SK-MEL-5 (cell line): ENCODE measurements at regions not wholly inside any gene's neighbourhood (a gene's known extent, or its start where the extent isn't known, plus 50 kb on each side); places are given as distances from the start of the nearest gene placed in this dataset.
"Not testable (repeated sequence)": the region's sequence is repeated elsewhere in the genome, so short reads cannot be mapped to it uniquely, and the experiment has no call there.

ENCODE experiments used
- DNase-seq: peaks from one replicate; pipeline ENCODE4 v3.0.0-alpha.2; 2016; ENCODE audit warnings: low read depth, low spot score
- in situ Hi-C: cut with HindIII; loops from 2 replicates; pipeline ENCODE4 v1.10.0; 2016; ENCODE audit warnings: low sequenced_read_pairs, high pct_unique_total_duplicates, low pct_unique_long_range_greater_than_20kb

- DNase-seq = no peak
- in situ Hi-C loops = no loop called here
Measured at GRCh38 chr10:117492504-117492903, 50.0 kb upstream of the EMX2 start.

GRCh38 chr10:117488004-117488403 lies 54.5 kb upstream of the EMX2 start:
- no peak for DNase-seq
- in situ Hi-C loops = no loop called here

- DNase-seq = no peak
- in situ Hi-C loops = no loop called here
Measured at GRCh38 chr10:117486606-117487005, 55.9 kb upstream of the EMX2 start.

DNA sequence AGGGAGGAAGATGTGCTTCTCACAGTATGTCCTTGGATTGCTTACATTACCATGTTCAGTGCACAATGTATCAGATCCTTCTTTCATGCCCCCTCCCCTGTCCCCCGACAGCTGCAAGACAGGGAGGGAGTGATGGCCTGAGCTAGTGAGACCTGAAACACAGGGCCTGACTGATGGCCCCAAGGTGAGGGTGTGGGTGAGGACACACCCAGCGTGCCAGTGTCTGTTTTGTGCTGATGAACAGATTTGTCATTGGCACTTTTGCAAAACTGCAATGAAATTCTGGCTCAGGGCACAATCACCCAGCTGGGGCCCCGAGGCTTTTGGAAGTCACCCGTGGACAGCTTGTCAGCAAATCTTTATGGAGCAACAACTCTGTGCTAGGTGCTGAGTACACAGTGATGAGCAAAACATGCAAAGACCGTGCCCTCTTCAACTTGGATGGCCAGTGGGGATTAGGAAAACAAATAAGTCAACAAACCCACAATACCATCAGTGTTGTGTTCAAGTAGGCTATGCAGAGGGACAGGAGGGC lies 59.4 kb upstream of the EMX2 start:
- in situ Hi-C loops = no loop called here

DNA sequence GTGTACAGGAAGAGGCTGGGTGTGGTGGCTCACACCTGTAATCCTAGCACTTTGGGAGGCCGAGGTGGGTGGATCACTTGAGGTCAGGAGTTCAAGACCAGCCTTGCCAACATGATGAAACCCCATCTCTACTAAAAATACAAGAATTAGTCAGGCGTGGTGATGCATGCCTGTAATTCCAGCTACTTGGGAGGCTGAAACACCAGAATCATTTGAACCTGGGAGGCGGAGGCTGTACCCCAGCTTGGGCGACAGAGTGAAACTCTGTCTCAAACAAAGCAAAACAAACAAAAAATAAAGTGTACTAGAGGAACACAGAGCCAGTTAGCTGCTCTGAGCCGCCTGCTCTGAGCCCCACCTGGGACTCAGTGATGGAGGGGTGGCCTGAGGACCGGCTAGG lies 61.5 kb upstream of the EMX2 start:
- in situ Hi-C loops, DNase-seq: not testable (repeated sequence)

More for the DNA sequence above, 59.4 kb upstream of the EMX2 start:
- DNase-seq = no peak

- no peak for DNase-seq
- in situ Hi-C loops = no loop called here
Measured at GRCh38 chr10:117480097-117480496, 62.4 kb upstream of the EMX2 start.

GRCh38 chr10:117477961-117478670 lies 64.4 kb upstream of the EMX2 start:
- in situ Hi-C loops = no loop called here
- DNase-seq = peak; percentile 39

- in situ Hi-C loops = no loop called here
Measured at GRCh38 chr10:117477211-117477947, 65.2 kb upstream of the EMX2 start.

GRCh38 chr10:117476716-117477115 lies 65.8 kb upstream of the EMX2 start:
- in situ Hi-C loops = no loop called here
- DNase-seq = no peak

More at GRCh38 chr10:117477211-117477947, 65.2 kb upstream of the EMX2 start:
- no peak for DNase-seq

DNA sequence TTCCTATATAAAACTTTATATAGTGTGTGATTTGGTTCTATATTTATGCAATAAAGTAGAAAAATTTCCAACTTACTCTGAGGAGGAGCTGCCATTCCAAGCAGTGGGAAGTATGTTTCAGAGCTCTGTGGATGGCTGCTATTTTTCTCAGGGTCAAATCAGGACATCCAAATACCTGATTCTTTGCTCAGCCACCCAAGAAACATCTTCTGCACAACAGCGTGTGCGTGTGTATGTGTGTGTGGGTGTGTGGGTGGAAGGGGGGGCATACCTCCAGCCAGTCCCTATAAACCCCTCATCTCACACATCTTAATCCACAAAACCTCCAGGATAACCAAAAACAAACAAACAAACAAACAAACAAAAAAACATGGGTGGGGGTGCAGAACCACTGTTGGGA lies 66.3 kb upstream of the EMX2 start:
- no peak for DNase-seq
- in situ Hi-C loops = no loop called here

- no peak for DNase-seq
- in situ Hi-C loops = no loop called here
Measured at GRCh38 chr10:117472872-117473271, 69.7 kb upstream of the EMX2 start.

- in situ Hi-C loops = no loop called here
- no peak for DNase-seq
Measured at GRCh38 chr10:117471344-117471874, 71.1 kb upstream of the EMX2 start.

- DNase-seq = no peak
- in situ Hi-C loops = no loop called here
Measured at GRCh38 chr10:117470733-117471132, 71.8 kb upstream of the EMX2 start.

DNA sequence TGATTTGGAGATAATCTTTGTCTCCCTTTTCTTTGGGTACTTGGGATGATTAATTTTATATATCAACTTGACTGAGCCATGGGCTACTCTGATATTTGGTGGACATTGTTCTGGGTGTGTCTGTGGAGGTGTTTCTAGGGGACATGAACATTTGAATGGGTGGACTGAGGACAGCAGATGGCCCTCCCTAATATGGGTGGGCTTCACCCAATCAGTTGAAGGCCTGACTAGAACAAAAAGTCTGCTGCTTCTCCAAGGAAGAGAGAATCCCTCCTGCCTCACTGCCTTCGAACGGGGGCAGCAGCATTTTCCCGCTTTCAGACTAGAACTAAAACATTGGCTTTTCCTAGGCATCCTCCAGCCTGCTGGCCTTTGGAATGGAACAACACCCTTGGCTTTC lies 73.9 kb upstream of the EMX2 start:
- in situ Hi-C loops = no loop called here
- no peak for DNase-seq

- in situ Hi-C loops = no loop called here
Measured at GRCh38 chr10:117464176-117464575, 78.4 kb upstream of the EMX2 start.

GRCh38 chr10:117463545-117463920 lies 79.0 kb upstream of the EMX2 start:
- DNase-seq = no peak
- in situ Hi-C loops = no loop called here

More at GRCh38 chr10:117464176-117464575, 78.4 kb upstream of the EMX2 start:
- DNase-seq = peak; percentile 16

GRCh38 chr10:117462816-117463544 lies 79.6 kb upstream of the EMX2 start:
- in situ Hi-C loops = no loop called here
- DNase-seq = no peak

DNA sequence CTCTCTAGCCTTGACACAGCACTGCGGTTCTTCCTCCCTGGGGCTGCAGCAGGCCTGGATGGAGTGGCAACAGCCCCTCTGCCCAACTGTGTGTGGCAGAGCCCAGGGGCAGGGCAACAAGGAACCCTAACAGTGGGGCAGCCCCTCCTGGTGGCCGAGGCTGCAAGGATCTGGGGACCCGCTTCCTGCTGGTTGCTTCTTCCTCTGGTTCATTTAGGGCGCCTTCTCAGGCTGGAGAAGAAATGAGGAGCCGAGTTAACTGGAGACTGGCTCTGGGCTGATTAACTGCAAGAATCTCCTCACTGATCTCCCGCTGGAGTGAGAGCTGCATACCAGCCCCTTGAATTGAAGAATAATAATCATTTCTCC lies 80.1 kb upstream of the EMX2 start:
- DNase-seq = no peak
- in situ Hi-C loops = no loop called here
